ENCODE measurements at regions not wholly inside any gene's neighbourhood (a gene's known extent, or its start where the extent isn't known, plus 50 kb on each side); places are given as distances from the start of the nearest gene placed in this dataset.

DNA sequence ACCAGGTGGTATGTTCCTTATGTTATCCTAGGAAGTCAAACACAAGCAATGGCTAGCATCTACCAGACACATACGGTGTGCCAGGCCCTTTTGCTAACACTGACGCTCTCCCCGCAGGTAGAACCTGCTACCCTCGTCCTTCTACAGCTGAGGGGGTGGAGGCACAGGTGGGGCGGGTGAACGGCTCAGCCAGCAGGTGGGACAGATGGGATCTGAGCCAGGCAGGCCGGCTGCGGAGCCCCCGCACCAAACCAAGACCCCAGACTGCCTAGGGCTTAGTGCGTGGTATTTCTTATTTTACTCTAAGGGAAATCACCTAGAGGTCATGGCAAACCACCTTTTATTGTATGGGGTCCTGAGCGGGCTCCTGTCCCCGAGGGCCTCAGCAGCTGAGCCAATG, 53.9 kb upstream of the PCSK6 start:
- no peak for TF ChIP-seq POLR2AphosphoS5 (IDR thresholded peaks at IDR 0.05; ENCODE audit: low read depth, low read length)
- no peak for TF ChIP-seq TAF1 (IDR thresholded peaks at IDR 0.05; ENCODE audit: borderline replicate concordance, insufficient read depth, low read length)
- no peak for TF ChIP-seq FOXP2 (optimal IDR thresholded peaks at IDR 0.05; ENCODE audit: borderline replicate concordance, extremely low read depth, extremely low read length, insufficient read depth)
- no peak for TF ChIP-seq REST (IDR thresholded peaks at IDR 0.05; ENCODE audit: insufficient read depth in 1 of 2, low read depth in 2 of 2, low read length in 2 of 2)
- TF ChIP-seq SIN3A (IDR thresholded peaks at IDR 0.05; ENCODE audit: borderline replicate concordance, insufficient read depth, low read length): no peak

DNA sequence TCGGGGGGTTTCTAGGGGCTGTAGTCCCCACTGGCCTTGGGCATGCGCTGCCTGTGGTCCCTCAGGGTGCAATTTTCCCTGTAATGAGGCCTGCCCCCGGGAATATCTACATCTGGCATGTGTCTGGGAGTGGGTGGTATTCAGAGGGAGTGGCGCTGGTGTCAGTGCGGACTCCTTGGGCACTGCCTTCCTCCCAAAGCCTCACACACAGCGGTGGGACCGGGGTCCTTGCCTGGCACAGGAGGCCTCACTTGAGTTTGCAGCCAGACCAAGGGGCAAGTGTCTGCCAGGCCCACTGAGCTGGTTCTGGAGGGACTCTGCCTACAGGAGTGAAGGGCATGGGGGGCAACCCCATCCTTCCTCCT, 53.5 kb upstream of the PCSK6 start:
- no peak for TF ChIP-seq REST (IDR thresholded peaks at IDR 0.05; ENCODE audit: insufficient read depth in 1 of 2, low read depth in 2 of 2, low read length in 2 of 2)
- TF ChIP-seq SIN3A (IDR thresholded peaks at IDR 0.05; ENCODE audit: borderline replicate concordance, insufficient read depth, low read length): no peak
- TF ChIP-seq TAF1 (IDR thresholded peaks at IDR 0.05; ENCODE audit: borderline replicate concordance, insufficient read depth, low read length): no peak
- no peak for TF ChIP-seq FOXP2 (optimal IDR thresholded peaks at IDR 0.05; ENCODE audit: borderline replicate concordance, extremely low read depth, extremely low read length, insufficient read depth)
- TF ChIP-seq POLR2AphosphoS5 (IDR thresholded peaks at IDR 0.05; ENCODE audit: low read depth, low read length): no peak

- no peak for TF ChIP-seq FOXP2 (optimal IDR thresholded peaks at IDR 0.05; ENCODE audit: borderline replicate concordance, extremely low read depth, extremely low read length, insufficient read depth)
- no peak for TF ChIP-seq SIN3A (IDR thresholded peaks at IDR 0.05; ENCODE audit: borderline replicate concordance, insufficient read depth, low read length)
- no peak for TF ChIP-seq TAF1 (IDR thresholded peaks at IDR 0.05; ENCODE audit: borderline replicate concordance, insufficient read depth, low read length)
- no peak for TF ChIP-seq REST (IDR thresholded peaks at IDR 0.05; ENCODE audit: insufficient read depth in 1 of 2, low read depth in 2 of 2, low read length in 2 of 2)
- TF ChIP-seq POLR2AphosphoS5 (IDR thresholded peaks at IDR 0.05; ENCODE audit: low read depth, low read length): no peak
Observed at GRCh38 chr15:101542306-101543025, 53.0 kb upstream of the PCSK6 start.

- TF ChIP-seq POLR2AphosphoS5 (IDR thresholded peaks at IDR 0.05; ENCODE audit: low read depth, low read length): no peak
- no peak for TF ChIP-seq SIN3A (IDR thresholded peaks at IDR 0.05; ENCODE audit: borderline replicate concordance, insufficient read depth, low read length)
- TF ChIP-seq REST (IDR thresholded peaks at IDR 0.05; ENCODE audit: insufficient read depth in 1 of 2, low read depth in 2 of 2, low read length in 2 of 2): no peak
- no peak for TF ChIP-seq TAF1 (IDR thresholded peaks at IDR 0.05; ENCODE audit: borderline replicate concordance, insufficient read depth, low read length)
- no peak for TF ChIP-seq FOXP2 (optimal IDR thresholded peaks at IDR 0.05; ENCODE audit: borderline replicate concordance, extremely low read depth, extremely low read length, insufficient read depth)
Observed at GRCh38 chr15:101541501-101542292, 52.2 kb upstream of the PCSK6 start.

Data from PFSK-1 (cell line).